ENCODE measurements at regions not wholly inside any gene's neighbourhood (a gene's known extent, or its start where the extent isn't known, plus 50 kb on each side); places are given as distances from the start of the nearest gene placed in this dataset.
"Not testable (repeated sequence)": the region's sequence is repeated elsewhere in the genome, so short reads cannot be mapped to it uniquely, and the experiment has no call there.

- H3K4me3 ChIP-seq (ENCODE audit: low read length): no peak overlapping the region
- no peaks in the 10 kb centered on the region for H3K9me3 ChIP-seq (ENCODE audit: low read length)
- H3K4me1 ChIP-seq (ENCODE audit: insufficient read depth, low read length): no peaks in the 10 kb centered on the region
- Mint-ChIP-seq H3K27ac (no peak overlapping the region), H3K4me1 (no peaks in the 10 kb centered on the region), H3K4me3 (no peak overlapping the region), H3K36me3 (no peaks in the 10 kb centered on the region), H3K27me3 (peaks cover 6 to 42% of the 10 kb centered on the region in 2 donors), H3K9me3 (peaks cover 0 to 2% (median 0%) of the 10 kb centered on the region in 5 donors)
- H3K27ac ChIP-seq (ENCODE audit: low read depth, low read length): no peak overlapping the region
- CTCF ChIA-PET: no interaction called here
- no peaks in the 10 kb centered on the region for H3K27me3 ChIP-seq (ENCODE audit: insufficient read depth, low read length, poor library complexity, severe bottlenecking)
- POLR2A ChIA-PET: no interaction called here
- H3K36me3 ChIP-seq (ENCODE audit: insufficient read depth, low read length): no peaks in the 10 kb centered on the region
- DNase-seq: no peak
These were observed 126.7 kb downstream of the MTHFS start for GRCh38 chr15:79769933-79770759.

GRCh38 chr15:79773128-79773527 lies 123.7 kb downstream of the MTHFS start:
- no peak for DNase-seq
- no peak overlapping the region for H3K27ac ChIP-seq (ENCODE audit: low read depth, low read length)
- Mint-ChIP-seq H3K36me3 (no peaks in the 10 kb centered on the region), H3K4me1 (no peaks in the 10 kb centered on the region), H3K4me3 (no peak overlapping the region), H3K27ac (no peak overlapping the region), H3K27me3 (peaks cover 6 to 22% of the 10 kb centered on the region in 2 donors), H3K9me3 (no peaks in the 10 kb centered on the region)
- no peak overlapping the region for H3K4me3 ChIP-seq (ENCODE audit: low read length)
- ChIA-PET POLR2A (no interaction called here), CTCF (no interaction called here)
- no peaks in the 10 kb centered on the region for H3K9me3 ChIP-seq (ENCODE audit: low read length)
- no peaks in the 10 kb centered on the region for H3K36me3 ChIP-seq (ENCODE audit: insufficient read depth, low read length)
- no peaks in the 10 kb centered on the region for H3K27me3 ChIP-seq (ENCODE audit: insufficient read depth, low read length, poor library complexity, severe bottlenecking)
- H3K4me1 ChIP-seq (ENCODE audit: insufficient read depth, low read length): no peaks in the 10 kb centered on the region

- DNase-seq: no peak
- Mint-ChIP-seq H3K27ac (no peak overlapping the region), H3K4me1 (peaks cover 0 to 9% (median 5%) of the 10 kb centered on the region in 3 donors), H3K9me3 (peaks cover 0 to 4% (median 0%) of the 10 kb centered on the region in 5 donors), H3K27me3 (peaks cover 9 to 16% of the 10 kb centered on the region in 2 donors), H3K36me3 (no peaks in the 10 kb centered on the region), H3K4me3 (no peak overlapping the region)
- no peaks in the 10 kb centered on the region for H3K4me1 ChIP-seq (ENCODE audit: insufficient read depth, low read length)
- ChIA-PET POLR2A (no interaction called here), CTCF (no interaction called here)
- no peak overlapping the region for H3K4me3 ChIP-seq (ENCODE audit: low read length)
- no peaks in the 10 kb centered on the region for H3K9me3 ChIP-seq (ENCODE audit: low read length)
- H3K36me3 ChIP-seq (ENCODE audit: insufficient read depth, low read length): no peaks in the 10 kb centered on the region
- no peak overlapping the region for H3K27ac ChIP-seq (ENCODE audit: low read depth, low read length)
- H3K27me3 ChIP-seq (ENCODE audit: insufficient read depth, low read length, poor library complexity, severe bottlenecking): peaks cover 3% of the 10 kb centered on the region
These were observed 121.0 kb downstream of the MTHFS start for GRCh38 chr15:79775821-79776220.

- Histone ChIP-seq H3K27me3 (ENCODE audit: insufficient read depth, low read length, poor library complexity, severe bottlenecking) (peaks cover 3% of the 10 kb centered on the region), H3K9me3 (ENCODE audit: low read length) (peaks cover 4% of the 10 kb centered on the region), H3K27ac (ENCODE audit: low read depth, low read length) (no peak overlapping the region), H3K36me3 (ENCODE audit: insufficient read depth, low read length) (no peaks in the 10 kb centered on the region), H3K4me1 (ENCODE audit: insufficient read depth, low read length) (no peaks in the 10 kb centered on the region), H3K4me3 (ENCODE audit: low read length) (no peak overlapping the region)
- Mint-ChIP-seq H3K9me3 (peaks cover 12 to 23% (median 19%) of the 10 kb centered on the region in 5 donors), H3K27ac (no peak overlapping the region), H3K36me3 (peaks cover 0 to 8% (median 2%) of the 10 kb centered on the region in 3 donors), H3K4me1 (peaks cover 0 to 9% (median 5%) of the 10 kb centered on the region in 3 donors), H3K4me3 (no peak overlapping the region), H3K27me3 (peaks cover 18 to 33% of the 10 kb centered on the region in 2 donors)
- POLR2A ChIA-PET: no interaction called here
- CTCF ChIA-PET: no interaction called here
- no peak for DNase-seq
These were observed 118.9 kb downstream of the MTHFS start for GRCh38 chr15:79777916-79778315.

- Histone ChIP-seq H3K36me3 (ENCODE audit: insufficient read depth, low read length) (no peaks in the 10 kb centered on the region), H3K4me1 (ENCODE audit: insufficient read depth, low read length) (no peaks in the 10 kb centered on the region), H3K27me3 (ENCODE audit: insufficient read depth, low read length, poor library complexity, severe bottlenecking) (peaks cover 3% of the 10 kb centered on the region), H3K9me3 (ENCODE audit: low read length) (peaks cover 4% of the 10 kb centered on the region), H3K4me3 (ENCODE audit: low read length) (no peak overlapping the region), H3K27ac (ENCODE audit: low read depth, low read length) (no peak overlapping the region)
- H3K4me1 Mint-ChIP-seq: peaks cover 0 to 9% (median 5%) of the 10 kb centered on the region in 3 donors
- DNase-seq: no peak
- ChIA-PET POLR2A (no interaction called here), CTCF (no interaction called here)
- H3K9me3 Mint-ChIP-seq: peaks cover 15 to 29% (median 23%) of the 10 kb centered on the region in 5 donors
- no peak overlapping the region for H3K4me3 Mint-ChIP-seq
- H3K36me3 Mint-ChIP-seq: peaks cover 0 to 11% (median 2%) of the 10 kb centered on the region in 3 donors
- H3K27me3 Mint-ChIP-seq: peaks cover 21 to 38% of the 10 kb centered on the region in 2 donors
- H3K27ac Mint-ChIP-seq: no peak overlapping the region
These were observed 118.3 kb downstream of the MTHFS start for GRCh38 chr15:79778378-79778990.

- no peak for DNase-seq
- CTCF ChIA-PET: no interaction called here
- H3K4me1 Mint-ChIP-seq: peaks cover 0 to 9% (median 5%) of the 10 kb centered on the region in 3 donors
These were observed 117.1 kb downstream of the MTHFS start for GRCh38 chr15:79779746-79780145.

GRCh38 chr15:79782307-79782706 lies 114.5 kb downstream of the MTHFS start:
- H3K27ac Mint-ChIP-seq; CTCF ChIA-PET; H3K4me1 Mint-ChIP-seq; H3K9me3 ChIP-seq (ENCODE audit: low read length); DNase-seq; POLR2A ChIA-PET; H3K4me1 ChIP-seq (ENCODE audit: insufficient read depth, low read length); H3K27ac ChIP-seq (ENCODE audit: low read depth, low read length); H3K4me3 ChIP-seq (ENCODE audit: low read length); H3K27me3 ChIP-seq (ENCODE audit: insufficient read depth, low read length, poor library complexity, severe bottlenecking); H3K36me3 ChIP-seq (ENCODE audit: insufficient read depth, low read length); H3K4me3 Mint-ChIP-seq: not testable (repeated sequence)
- peaks cover 15 to 36% (median 28%) of the 10 kb centered on the region in 5 donors for H3K9me3 Mint-ChIP-seq
- peaks cover 26 to 53% of the 10 kb centered on the region in 2 donors for H3K27me3 Mint-ChIP-seq
- peaks cover 0 to 17% (median 2%) of the 10 kb centered on the region in 3 donors for H3K36me3 Mint-ChIP-seq

More at GRCh38 chr15:79779746-79780145, 117.1 kb downstream of the MTHFS start:
- peaks cover 15 to 36% (median 27%) of the 10 kb centered on the region in 5 donors for H3K9me3 Mint-ChIP-seq
- no peak overlapping the region for H3K27ac Mint-ChIP-seq
- H3K27me3 ChIP-seq (ENCODE audit: insufficient read depth, low read length, poor library complexity, severe bottlenecking): peaks cover 3% of the 10 kb centered on the region
- POLR2A ChIA-PET: no interaction called here
- H3K4me1 ChIP-seq (ENCODE audit: insufficient read depth, low read length): no peaks in the 10 kb centered on the region
- no peak overlapping the region for H3K4me3 ChIP-seq (ENCODE audit: low read length)
- H3K27me3 Mint-ChIP-seq: peaks cover 21 to 41% of the 10 kb centered on the region in 2 donors
- no peaks in the 10 kb centered on the region for H3K36me3 ChIP-seq (ENCODE audit: insufficient read depth, low read length)
- peaks cover 4% of the 10 kb centered on the region for H3K9me3 ChIP-seq (ENCODE audit: low read length)
- H3K27ac ChIP-seq (ENCODE audit: low read depth, low read length): no peak overlapping the region
- H3K4me3 Mint-ChIP-seq: no peak overlapping the region
- H3K36me3 Mint-ChIP-seq: peaks cover 0 to 17% (median 2%) of the 10 kb centered on the region in 3 donors

Measured in CD8-positive, alpha-beta memory T cell (primary cell).